Activated B cell treated with CpG ODN at 0.5 μM for 24 hours (primary cell): ENCODE measurements at regions not wholly inside any gene's neighbourhood (a gene's known extent, or its start where the extent isn't known, plus 50 kb on each side); places are given as distances from the start of the nearest gene placed in this dataset.

Source experiments
- ATAC-seq: fragments of 200-7000 bp; cut with Tn5 transposase; one replicate; pipeline ENCODE4 v1.10.0; 2021; ENCODE audit warnings: low read depth, mild to moderate bottlenecking, moderate library complexity
- CTCF ChIA-PET: fragments of 350-600 bp; sonication (Branson Sonifier 250); formaldehyde crosslinking; loops from one replicate; lab custom pipeline; 2021; ENCODE audit warnings: antibody characterized with exemption; lab: Charles Lee
- POLR2A ChIA-PET: fragments of 350-600 bp; sonication (Branson Sonifier 250); formaldehyde crosslinking; loops from one replicate; lab custom pipeline; 2021; ENCODE audit warnings: antibody characterized with exemption; lab: Charles Lee
- DNase-seq: peaks from one replicate; pipeline ENCODE4 v3.0.0; 2022
- H3K27ac Mint-ChIP-seq: one replicate; pipeline ENCODE4 v1.8.0; 2020; ENCODE audit warnings: mixed read lengths
- H3K27me3 Mint-ChIP-seq: one replicate; pipeline ENCODE4 v1.8.0; 2021; ENCODE audit warnings: mixed read lengths
- H3K36me3 Mint-ChIP-seq: one replicate; pipeline ENCODE4 v1.8.0; 2021; ENCODE audit warnings: low read depth, mixed read lengths
- H3K4me1 Mint-ChIP-seq: one replicate; pipeline ENCODE4 v1.8.0; 2021; ENCODE audit warnings: mixed read lengths
- H3K4me3 Mint-ChIP-seq: one replicate; pipeline ENCODE4 v1.8.0; 2020; ENCODE audit warnings: mild to moderate bottlenecking, mixed read lengths
- H3K9me3 Mint-ChIP-seq: one replicate; pipeline ENCODE4 v1.8.0; 2020; ENCODE audit warnings: mixed read lengths
- CTCF ChIP-seq: fragments of 200-600 bp; IDR thresholded peaks from one replicate; pipeline ENCODE4 v1.8.0; 2022; ENCODE audit warnings: antibody characterized with exemption, mild to moderate bottlenecking
- intact Hi-C: fragments of 100-400 bp; cut with micrococcal nuclease; formaldehyde crosslinking; loops from one replicate; pipeline ENCODE4 v1.15.1; 2024

GRCh38 chr14:58942516-58942915, 246.0 kb upstream of the DAAM1 start:
- POLR2A ChIA-PET = no interaction called here
- H3K9me3 Mint-ChIP-seq = peaks cover 5% of the 10 kb centered on the region
- DNase-seq = no peak
- TF ChIP-seq CTCF = no peak
- no peaks in the 10 kb centered on the region for H3K36me3 Mint-ChIP-seq
- ATAC-seq = no peak
- no peak overlapping the region for H3K4me3 Mint-ChIP-seq
- intact Hi-C loops = no loop called here
- no peak overlapping the region for H3K27ac Mint-ChIP-seq
- no peaks in the 10 kb centered on the region for H3K27me3 Mint-ChIP-seq
- CTCF ChIA-PET = no interaction called here
- H3K4me1 Mint-ChIP-seq = no peaks in the 10 kb centered on the region

- intact Hi-C loops = no loop called here
- H3K27me3 Mint-ChIP-seq = no peaks in the 10 kb centered on the region
- no peak for TF ChIP-seq CTCF
- no peaks in the 10 kb centered on the region for H3K9me3 Mint-ChIP-seq
- H3K4me1 Mint-ChIP-seq = no peaks in the 10 kb centered on the region
- no peak overlapping the region for H3K27ac Mint-ChIP-seq
- H3K4me3 Mint-ChIP-seq = no peak overlapping the region
- POLR2A ChIA-PET = no interaction called here
- no peak for ATAC-seq
- H3K36me3 Mint-ChIP-seq = no peaks in the 10 kb centered on the region
- CTCF ChIA-PET = no interaction called here
- DNase-seq = no peak
Observed at GRCh38 chr14:58944343-58944967, 244.0 kb upstream of the DAAM1 start.

- no peaks in the 10 kb centered on the region for H3K4me1 Mint-ChIP-seq
- CTCF ChIA-PET = no interaction called here
- POLR2A ChIA-PET = no interaction called here
- H3K27me3 Mint-ChIP-seq = no peaks in the 10 kb centered on the region
- H3K36me3 Mint-ChIP-seq = no peaks in the 10 kb centered on the region
- DNase-seq (no peak), ATAC-seq (no peak)
- H3K4me3 Mint-ChIP-seq = no peak overlapping the region
- intact Hi-C loops = no loop called here
- TF ChIP-seq CTCF = no peak
- H3K27ac Mint-ChIP-seq = no peak overlapping the region
- no peaks in the 10 kb centered on the region for H3K9me3 Mint-ChIP-seq
Observed at GRCh38 chr14:58944968-58945356, 243.5 kb upstream of the DAAM1 start.

- H3K4me1 Mint-ChIP-seq = no peaks in the 10 kb centered on the region
- peaks cover 3% of the 10 kb centered on the region for H3K9me3 Mint-ChIP-seq
- ATAC-seq (no peak), DNase-seq (no peak)
- ChIA-PET CTCF (no interaction called here), POLR2A (no interaction called here)
- TF ChIP-seq CTCF = no peak
- H3K27me3 Mint-ChIP-seq = no peaks in the 10 kb centered on the region
- no peak overlapping the region for H3K27ac Mint-ChIP-seq
- intact Hi-C loops = no loop called here
- H3K4me3 Mint-ChIP-seq = no peak overlapping the region
- no peaks in the 10 kb centered on the region for H3K36me3 Mint-ChIP-seq
Observed at GRCh38 chr14:58946431-58946830, 242.0 kb upstream of the DAAM1 start.

GRCh38 chr14:58947156-58947555, 241.3 kb upstream of the DAAM1 start:
- Mint-ChIP-seq H3K36me3 (no peaks in the 10 kb centered on the region), H3K27ac (no peak overlapping the region), H3K27me3 (no peaks in the 10 kb centered on the region), H3K9me3 (peaks cover 3% of the 10 kb centered on the region), H3K4me3 (no peak overlapping the region), H3K4me1 (no peaks in the 10 kb centered on the region)
- no peak for TF ChIP-seq CTCF
- POLR2A ChIA-PET = no interaction called here
- DNase-seq (no peak), ATAC-seq (no peak)
- intact Hi-C loops = no loop called here
- CTCF ChIA-PET = no interaction called here
